Loucy (cell line): ENCODE measurements at regions not wholly inside any gene's neighbourhood (a gene's known extent, or its start where the extent isn't known, plus 50 kb on each side); places are given as distances from the start of the nearest gene placed in this dataset.

Experiments used
- H2AFZ ChIP-seq: fragments of 200-600 bp; sonication (generic); 2 replicates; pipeline ENCODE4 v1.6.0; 2016; ENCODE audit warnings: antibody characterized with exemption, mild to moderate bottlenecking, low read length, moderate library complexity
- H3F3A ChIP-seq: fragments of 200-600 bp; 2 replicates; pipeline ENCODE4 v1.6.0; 2016; ENCODE audit warnings: antibody characterized with exemption, low read depth, mild to moderate bottlenecking
- H3K27me3 ChIP-seq: fragments of 200-600 bp; sonication (generic); 2 replicates; pipeline ENCODE4 v1.6.1; 2014; ENCODE audit warnings: low read length, mild to moderate bottlenecking; ENCODE audit not compliant: insufficient read depth, poor library complexity, severe bottlenecking
- H3K36me3 ChIP-seq: fragments of 200-600 bp; sonication (generic); 2 replicates; pipeline ENCODE4 v1.6.1; 2016; ENCODE audit warnings: low read length; ENCODE audit not compliant: insufficient read depth
- H3K4me1 ChIP-seq: fragments of 200-600 bp; sonication (generic); 2 replicates; pipeline ENCODE4 v1.5.1; 2014; ENCODE audit warnings: low read length, mild to moderate bottlenecking; ENCODE audit not compliant: insufficient read depth, poor library complexity, severe bottlenecking
- H3K4me2 ChIP-seq: fragments of 200-600 bp; sonication (generic); 2 replicates; pipeline ENCODE4 v1.6.0; 2014; ENCODE audit warnings: antibody characterized with exemption, low read length, low read depth, mild to moderate bottlenecking; ENCODE audit not compliant: poor library complexity, severe bottlenecking
- H3K4me3 ChIP-seq: fragments of 200-600 bp; sonication (generic); 2 replicates; pipeline ENCODE4 v1.5.1; 2014; ENCODE audit warnings: low read length, mild to moderate bottlenecking, mixed read lengths; ENCODE audit not compliant: poor library complexity, severe bottlenecking
- H3K79me2 ChIP-seq: fragments of 200-600 bp; sonication (generic); 2 replicates; pipeline ENCODE4 v1.6.1; 2014; ENCODE audit warnings: low read length; ENCODE audit not compliant: insufficient read depth
- H3K9ac ChIP-seq: fragments of 200-600 bp; sonication (generic); 2 replicates; pipeline ENCODE4 v1.6.0; 2014; ENCODE audit warnings: mild to moderate bottlenecking, low read depth, low read length, moderate library complexity; ENCODE audit not compliant: poor library complexity, severe bottlenecking
- H3K9me2 ChIP-seq: fragments of 200-600 bp; sonication (generic); replicated peaks from 2 replicates; pipeline ENCODE4 v1.6.1; 2016; ENCODE audit warnings: low read depth, low read length, mixed read lengths
- H3K9me3 ChIP-seq: fragments of 200-600 bp; sonication (generic); 2 replicates; pipeline ENCODE4 v1.6.1; 2014; ENCODE audit warnings: mild to moderate bottlenecking, antibody characterized with exemption, low read length, low read depth; ENCODE audit not compliant: insufficient read depth
- H4K20me1 ChIP-seq: fragments of 200-600 bp; sonication (generic); 2 replicates; pipeline ENCODE4 v1.6.0; 2014; ENCODE audit warnings: antibody characterized with exemption, low read length, mild to moderate bottlenecking; ENCODE audit not compliant: insufficient read depth, poor library complexity, severe bottlenecking
- EZH2phosphoT487 ChIP-seq: fragments of 200-600 bp; IDR thresholded peaks from 2 replicates; pipeline ENCODE4 v1.6.1; 2018; ENCODE audit warnings: antibody characterized with exemption, mild to moderate bottlenecking, moderate library complexity, borderline replicate concordance
- TF ChIP-seq, protein P1 (sequence below): fragments of 200-600 bp; sonication (generic); conservative IDR thresholded peaks from 2 replicates; pipeline ENCODE4 v1.5.1; 2014; ENCODE audit warnings: mild to moderate bottlenecking, antibody characterized with exemption, low read length

DNA sequence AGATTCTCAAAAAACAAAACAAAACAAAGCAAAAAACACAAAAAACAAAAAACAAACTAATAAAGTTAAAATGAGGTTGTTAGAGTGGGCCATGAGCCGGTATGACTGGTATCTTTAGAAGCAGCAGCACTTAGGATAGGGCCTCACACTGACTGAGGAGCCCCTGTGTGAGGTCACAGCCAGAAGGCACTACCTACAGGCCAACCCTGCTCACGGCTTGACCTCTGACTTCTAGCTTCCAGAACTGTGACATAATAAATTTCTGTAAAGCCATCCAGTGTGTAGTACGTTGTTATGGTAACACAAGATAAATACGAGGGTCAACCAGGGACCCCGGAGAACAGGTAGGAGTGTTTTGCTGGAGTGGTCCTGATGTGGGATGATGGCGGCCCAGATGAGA is 629.6 kb downstream of the VRK1 start:
- no peak overlapping the region for H3K4me3 ChIP-seq
- no peaks in the 10 kb centered on the region for H3K27me3 ChIP-seq
- no peaks in the 10 kb centered on the region for H4K20me1 ChIP-seq
- no peak for TF ChIP-seq EZH2phosphoT487
- TF ChIP-seq, protein P1, sequence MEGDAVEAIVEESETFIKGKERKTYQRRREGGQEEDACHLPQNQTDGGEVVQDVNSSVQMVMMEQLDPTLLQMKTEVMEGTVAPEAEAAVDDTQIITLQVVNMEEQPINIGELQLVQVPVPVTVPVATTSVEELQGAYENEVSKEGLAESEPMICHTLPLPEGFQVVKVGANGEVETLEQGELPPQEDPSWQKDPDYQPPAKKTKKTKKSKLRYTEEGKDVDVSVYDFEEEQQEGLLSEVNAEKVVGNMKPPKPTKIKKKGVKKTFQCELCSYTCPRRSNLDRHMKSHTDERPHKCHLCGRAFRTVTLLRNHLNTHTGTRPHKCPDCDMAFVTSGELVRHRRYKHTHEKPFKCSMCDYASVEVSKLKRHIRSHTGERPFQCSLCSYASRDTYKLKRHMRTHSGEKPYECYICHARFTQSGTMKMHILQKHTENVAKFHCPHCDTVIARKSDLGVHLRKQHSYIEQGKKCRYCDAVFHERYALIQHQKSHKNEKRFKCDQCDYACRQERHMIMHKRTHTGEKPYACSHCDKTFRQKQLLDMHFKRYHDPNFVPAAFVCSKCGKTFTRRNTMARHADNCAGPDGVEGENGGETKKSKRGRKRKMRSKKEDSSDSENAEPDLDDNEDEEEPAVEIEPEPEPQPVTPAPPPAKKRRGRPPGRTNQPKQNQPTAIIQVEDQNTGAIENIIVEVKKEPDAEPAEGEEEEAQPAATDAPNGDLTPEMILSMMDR = no peak
- no peaks in the 10 kb centered on the region for H3K9me2 ChIP-seq
- H2AFZ ChIP-seq = no peak overlapping the region
- H3K4me2 ChIP-seq = no peak overlapping the region
- H3F3A ChIP-seq = no peaks in the 10 kb centered on the region
- no peaks in the 10 kb centered on the region for H3K36me3 ChIP-seq
- no peaks in the 10 kb centered on the region for H3K4me1 ChIP-seq
- no peaks in the 10 kb centered on the region for H3K79me2 ChIP-seq
- H3K9ac ChIP-seq = no peak overlapping the region
- H3K9me3 ChIP-seq = peaks cover 5% of the 10 kb centered on the region; the same call in 1 of the 2 replicates

DNA sequence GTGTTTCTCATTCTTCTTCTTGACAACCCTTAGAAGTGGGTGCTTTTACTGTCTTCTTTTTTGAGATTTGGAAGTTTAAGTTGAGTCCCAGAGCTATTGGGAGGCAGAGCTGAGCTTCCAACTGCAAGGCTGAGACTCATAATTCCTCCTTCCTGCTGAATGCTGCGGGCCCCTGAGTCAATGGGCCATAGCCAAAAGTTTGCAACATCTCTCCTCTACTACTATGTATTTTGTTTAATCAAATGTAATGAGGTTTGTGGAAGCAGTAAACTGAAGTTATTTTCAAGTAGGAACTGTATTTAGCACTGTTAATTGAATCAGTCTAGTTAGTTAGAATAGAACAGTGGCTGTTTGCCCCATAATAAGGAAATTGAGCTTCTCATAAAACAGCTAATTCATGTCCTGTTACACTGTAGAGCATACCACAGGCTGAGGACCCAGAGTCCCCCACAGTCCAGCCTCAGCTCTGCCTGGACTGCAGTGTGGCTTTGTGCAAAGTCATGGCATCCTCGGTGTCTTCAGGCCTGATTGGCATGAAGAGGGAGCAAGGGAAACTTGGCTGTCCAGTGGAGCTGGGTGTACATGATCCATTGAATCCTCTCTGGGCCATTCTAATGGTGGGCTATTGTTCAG is 631.7 kb downstream of the VRK1 start:
- Histone ChIP-seq H3K9me2 (no peaks in the 10 kb centered on the region), H4K20me1 (no peaks in the 10 kb centered on the region), H3K4me1 (no peaks in the 10 kb centered on the region), H3F3A (no peaks in the 10 kb centered on the region), H3K36me3 (no peaks in the 10 kb centered on the region), H3K4me3 (no peak overlapping the region), H3K9ac (no peak overlapping the region), H3K79me2 (no peaks in the 10 kb centered on the region), H3K27me3 (no peaks in the 10 kb centered on the region), H3K9me3 (peaks cover 5% of the 10 kb centered on the region; the same call in 1 of the 2 replicates), H2AFZ (no peak overlapping the region), H3K4me2 (no peak overlapping the region)
- no peak for TF ChIP-seq EZH2phosphoT487
- TF ChIP-seq, protein P1 = no peak

DNA sequence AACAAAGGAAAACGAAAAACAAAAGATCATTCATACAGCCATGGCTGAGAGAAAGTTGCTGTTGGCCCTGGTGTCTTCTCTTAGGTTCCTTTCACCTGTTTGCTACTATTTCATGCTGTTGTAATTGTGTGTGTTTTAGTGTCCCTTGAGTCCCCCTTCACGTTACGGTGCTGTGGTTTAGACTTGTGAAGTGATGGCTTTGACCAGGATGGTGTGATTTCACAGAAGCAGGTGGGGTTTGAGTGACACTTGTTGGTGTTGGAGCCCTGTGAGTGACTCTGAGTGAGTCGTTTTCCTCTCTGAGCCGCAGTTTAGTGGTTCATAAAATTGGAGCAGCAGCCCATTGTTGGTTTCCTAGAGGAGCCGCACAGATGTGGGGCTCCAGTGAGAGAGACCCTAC is 635.4 kb downstream of the VRK1 start:
- TF ChIP-seq EZH2phosphoT487 = no peak
- TF ChIP-seq, protein P1 = no peak
- Histone ChIP-seq H3K79me2 (no peaks in the 10 kb centered on the region), H3K9me3 (peaks cover 5% of the 10 kb centered on the region; the same call in 1 of the 2 replicates), H2AFZ (no peak overlapping the region), H3K36me3 (no peaks in the 10 kb centered on the region), H3K4me1 (no peaks in the 10 kb centered on the region), H3K4me3 (no peak overlapping the region), H3K4me2 (no peak overlapping the region), H3K9me2 (no peaks in the 10 kb centered on the region), H4K20me1 (no peaks in the 10 kb centered on the region), H3K9ac (no peak overlapping the region), H3K27me3 (no peaks in the 10 kb centered on the region), H3F3A (no peaks in the 10 kb centered on the region)
